Memory B cell (primary cell): ENCODE measurements at regions not wholly inside any gene's neighbourhood (a gene's known extent, or its start where the extent isn't known, plus 50 kb on each side); places are given as distances from the start of the nearest gene placed in this dataset.
"Not testable (repeated sequence)": the region's sequence is repeated elsewhere in the genome, so short reads cannot be mapped to it uniquely, and the experiment has no call there.

Source experiments
- ATAC-seq: fragments of 150-1000 bp; cut with Tn5 transposase; 2 replicates; pipeline ENCODE4 v1.10.0; 2021; ENCODE audit warnings: low read depth, mild to moderate bottlenecking, moderate library complexity
- DNase-seq, 2 donors: peaks; one replicate each; pipeline ENCODE4 v3.0.0; 2022; ENCODE audit warnings: low spot score in 2 of 2
- H3K27ac Mint-ChIP-seq: one replicate; pipeline ENCODE4 v1.8.0; 2022; ENCODE audit warnings: mild to moderate bottlenecking, moderate library complexity, mixed read lengths
- H3K27me3 Mint-ChIP-seq: one replicate; pipeline ENCODE4 v1.8.0; 2022; ENCODE audit warnings: mixed read lengths
- H3K36me3 Mint-ChIP-seq: one replicate; pipeline ENCODE4 v1.8.0; 2022; ENCODE audit warnings: mild to moderate bottlenecking, mixed read lengths
- H3K4me1 Mint-ChIP-seq: one replicate; pipeline ENCODE4 v1.8.0; 2022; ENCODE audit warnings: mixed read lengths
- H3K4me3 Mint-ChIP-seq: one replicate; pipeline ENCODE4 v1.8.0; 2022; ENCODE audit warnings: mild to moderate bottlenecking, moderate library complexity, mixed read lengths
- H3K9me3 Mint-ChIP-seq: one replicate; pipeline ENCODE4 v1.8.0; 2022; ENCODE audit warnings: mixed read lengths

DNA sequence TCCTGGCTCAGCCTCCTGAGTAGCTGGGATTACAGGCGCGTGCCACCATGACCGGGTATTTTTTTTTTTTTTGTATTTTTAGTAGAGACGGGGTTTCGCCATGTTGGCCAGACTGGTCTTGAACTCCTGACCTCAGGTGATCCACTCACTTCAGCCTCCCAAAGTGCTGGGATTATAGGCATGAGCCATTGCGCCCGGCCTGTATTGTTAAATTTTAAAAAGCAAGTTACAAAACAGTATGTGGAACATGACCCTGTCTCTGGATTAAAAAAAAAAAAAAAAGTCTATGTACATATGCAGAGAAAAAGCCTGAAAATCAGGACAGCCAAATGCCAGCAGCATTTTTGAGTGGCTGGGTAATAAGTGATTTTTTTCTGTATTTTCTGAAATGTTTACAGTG, 64.8 kb upstream of the UXS1 start:
- not testable (repeated sequence) for H3K9me3 Mint-ChIP-seq, H3K36me3 Mint-ChIP-seq, ATAC-seq

GRCh38 chr2:106257830-106258229, 63.7 kb upstream of the UXS1 start:
- Mint-ChIP-seq H3K27ac (no peak overlapping the region), H3K4me1 (no peaks in the 10 kb centered on the region), H3K27me3 (peaks cover 8% of the 10 kb centered on the region), H3K9me3 (no peaks in the 10 kb centered on the region), H3K4me3 (no peak overlapping the region), H3K36me3 (no peaks in the 10 kb centered on the region)
- no peak for ATAC-seq
- no peak for DNase-seq

More for the DNA sequence above, 64.8 kb upstream of the UXS1 start:
- not testable (repeated sequence) for H3K27me3 Mint-ChIP-seq, H3K4me3 Mint-ChIP-seq, H3K27ac Mint-ChIP-seq, DNase-seq, H3K4me1 Mint-ChIP-seq

- Mint-ChIP-seq H3K27ac (no peak overlapping the region), H3K36me3 (no peaks in the 10 kb centered on the region), H3K27me3 (peaks cover 8% of the 10 kb centered on the region), H3K9me3 (no peaks in the 10 kb centered on the region), H3K4me3 (no peak overlapping the region), H3K4me1 (no peaks in the 10 kb centered on the region)
- ATAC-seq (no peak), DNase-seq (no peak)
Observed at GRCh38 chr2:106257135-106257534, 63.0 kb upstream of the UXS1 start.

- ATAC-seq, result not testable (repeated sequence)
Observed at GRCh38 chr2:106249157-106249828, 55.2 kb upstream of the UXS1 start.

GRCh38 chr2:106248548-106249151, 54.5 kb upstream of the UXS1 start:
- H3K4me1 Mint-ChIP-seq, DNase-seq, H3K9me3 Mint-ChIP-seq, H3K27ac Mint-ChIP-seq, H3K27me3 Mint-ChIP-seq, H3K36me3 Mint-ChIP-seq, H3K4me3 Mint-ChIP-seq, ATAC-seq: not testable (repeated sequence)

More at GRCh38 chr2:106249157-106249828, 55.2 kb upstream of the UXS1 start:
- not testable (repeated sequence) for H3K27ac Mint-ChIP-seq, DNase-seq, H3K27me3 Mint-ChIP-seq, H3K4me3 Mint-ChIP-seq, H3K9me3 Mint-ChIP-seq, H3K36me3 Mint-ChIP-seq, H3K4me1 Mint-ChIP-seq
